ENCODE measurements at regions not wholly inside any gene's neighbourhood (a gene's known extent, or its start where the extent isn't known, plus 50 kb on each side); places are given as distances from the start of the nearest gene placed in this dataset.

GRCh38 chr7:156118248-156118645 is 306.0 kb upstream of the SHH start:
- DNase-seq = no peak

GRCh38 chr7:156117542-156118247 is 305.4 kb upstream of the SHH start:
- no peak for DNase-seq

- no peak for DNase-seq
These were observed 304.4 kb upstream of the SHH start for GRCh38 chr7:156116514-156117215.

GRCh38 chr7:156115582-156115981 is 303.3 kb upstream of the SHH start:
- DNase-seq = no peak

- no peak for DNase-seq
These were observed 301.5 kb upstream of the SHH start for GRCh38 chr7:156113731-156114130.

- no peak for DNase-seq
These were observed 297.7 kb upstream of the SHH start for GRCh38 chr7:156109988-156110387.

GRCh38 chr7:156109076-156109475 is 296.8 kb upstream of the SHH start:
- DNase-seq = no peak

GRCh38 chr7:156107957-156108356 is 295.7 kb upstream of the SHH start:
- DNase-seq = no peak

- DNase-seq = no peak
These were observed 293.8 kb upstream of the SHH start for GRCh38 chr7:156106107-156106426.

GRCh38 chr7:156105337-156106106 is 293.3 kb upstream of the SHH start:
- no peak for DNase-seq

- DNase-seq = no peak
These were observed 292.5 kb upstream of the SHH start for GRCh38 chr7:156104501-156105336.

- no peak for DNase-seq
These were observed 290.0 kb upstream of the SHH start for GRCh38 chr7:156102267-156102666.

GRCh38 chr7:156101355-156101754 is 289.1 kb upstream of the SHH start:
- DNase-seq = no peak

- DNase-seq = no peak
These were observed 287.8 kb upstream of the SHH start for GRCh38 chr7:156100086-156100485.

- no peak for DNase-seq
These were observed 286.8 kb upstream of the SHH start for GRCh38 chr7:156099085-156099484.

GRCh38 chr7:156096771-156097538 is 284.7 kb upstream of the SHH start:
- no peak for DNase-seq

GRCh38 chr7:156095908-156096539 is 283.8 kb upstream of the SHH start:
- no peak for DNase-seq

- no peak for DNase-seq
These were observed 282.3 kb upstream of the SHH start for GRCh38 chr7:156094350-156095146.

- DNase-seq = no peak
These were observed 280.0 kb upstream of the SHH start for GRCh38 chr7:156092307-156092706.

- no peak for DNase-seq
These were observed 279.3 kb upstream of the SHH start for GRCh38 chr7:156091519-156092080.

GRCh38 chr7:156090988-156091387 is 278.7 kb upstream of the SHH start:
- no peak for DNase-seq
